IMR-90 (cell line): ENCODE measurements at regions not wholly inside any gene's neighbourhood (a gene's known extent, or its start where the extent isn't known, plus 50 kb on each side); places are given as distances from the start of the nearest gene placed in this dataset.

Experiments used
- CTCF ChIP-seq: conservative IDR thresholded peaks from 2 replicates; pipeline ENCODE4 v1.5.1; 2012; ENCODE audit warnings: mild to moderate bottlenecking, low read depth, low read length, improper control_type of control experiment
- FOS ChIP-seq: fragments of 150-350 bp; IDR thresholded peaks from 2 replicates; pipeline ENCODE4 v1.6.1; 2016; ENCODE audit warnings: low read depth, low read length
- MXI1 ChIP-seq: IDR thresholded peaks from 2 replicates; pipeline ENCODE4 v1.6.1; 2012; ENCODE audit warnings: low read depth, mild to moderate bottlenecking, low read length, moderate library complexity, borderline replicate concordance
- POLR2A ChIP-seq: IDR thresholded peaks from 2 replicates; pipeline ENCODE4 v1.6.1; 2012; ENCODE audit warnings: mild to moderate bottlenecking, low read depth, low read length
- USF2 ChIP-seq: fragments of 150-350 bp; IDR thresholded peaks from 2 replicates; pipeline ENCODE4 v1.6.1; 2017; ENCODE audit warnings: mild to moderate bottlenecking, antibody characterized with exemption, low read length, low read depth

- peak; percentile 64 for TF ChIP-seq CTCF
- no peak for TF ChIP-seq FOS
- no peak for TF ChIP-seq POLR2A
- no peak for TF ChIP-seq MXI1
- no peak for TF ChIP-seq USF2
These were observed 85.4 kb upstream of the GBA3 start for GRCh38 chr4:22607382-22607781.
